ENCODE measurements at regions not wholly inside any gene's neighbourhood (a gene's known extent, or its start where the extent isn't known, plus 50 kb on each side); places are given as distances from the start of the nearest gene placed in this dataset.

DNA sequence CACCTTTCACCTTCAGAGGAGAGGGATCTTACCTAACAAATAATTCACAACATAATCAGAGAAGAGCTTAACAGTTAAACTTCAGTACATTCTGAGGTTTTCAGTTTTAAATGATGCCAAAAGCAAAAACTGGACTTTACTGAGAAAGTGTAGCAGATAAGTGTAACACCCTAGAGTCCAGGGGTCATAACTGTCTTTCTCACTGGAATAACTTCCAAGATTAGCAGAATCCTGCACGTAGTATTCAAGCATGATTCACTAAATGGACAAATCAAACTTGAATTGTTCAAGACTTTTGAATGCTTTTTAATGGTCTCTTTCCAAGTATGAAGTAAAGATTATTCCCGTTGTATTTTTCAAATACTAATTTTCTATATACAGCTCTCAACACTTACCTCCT is 180.1 kb upstream of the NREP start:
- Histone ChIP-seq H3K27ac (no peak overlapping the region), H3K4me1 (ENCODE audit: control insufficient read depth in 1 of 2, low read depth in 2 of 2) (peaks cover 0 to 13% of the 10 kb centered on the region in 2 donors), H3K36me3 (no peaks in the 10 kb centered on the region), H3K4me3 (no peak overlapping the region), H3K27me3 (replicated peaks; ENCODE audit: insufficient read depth) (no peaks in the 10 kb centered on the region), H3K9me3 (no peaks in the 10 kb centered on the region)
- DNase-seq (ENCODE audit: low spot score) (no peak), ATAC-seq (ENCODE audit: insufficient number of reproducible peaks, low FRiP score, low read depth) (no peak)
- TF ChIP-seq, protein P1, sequence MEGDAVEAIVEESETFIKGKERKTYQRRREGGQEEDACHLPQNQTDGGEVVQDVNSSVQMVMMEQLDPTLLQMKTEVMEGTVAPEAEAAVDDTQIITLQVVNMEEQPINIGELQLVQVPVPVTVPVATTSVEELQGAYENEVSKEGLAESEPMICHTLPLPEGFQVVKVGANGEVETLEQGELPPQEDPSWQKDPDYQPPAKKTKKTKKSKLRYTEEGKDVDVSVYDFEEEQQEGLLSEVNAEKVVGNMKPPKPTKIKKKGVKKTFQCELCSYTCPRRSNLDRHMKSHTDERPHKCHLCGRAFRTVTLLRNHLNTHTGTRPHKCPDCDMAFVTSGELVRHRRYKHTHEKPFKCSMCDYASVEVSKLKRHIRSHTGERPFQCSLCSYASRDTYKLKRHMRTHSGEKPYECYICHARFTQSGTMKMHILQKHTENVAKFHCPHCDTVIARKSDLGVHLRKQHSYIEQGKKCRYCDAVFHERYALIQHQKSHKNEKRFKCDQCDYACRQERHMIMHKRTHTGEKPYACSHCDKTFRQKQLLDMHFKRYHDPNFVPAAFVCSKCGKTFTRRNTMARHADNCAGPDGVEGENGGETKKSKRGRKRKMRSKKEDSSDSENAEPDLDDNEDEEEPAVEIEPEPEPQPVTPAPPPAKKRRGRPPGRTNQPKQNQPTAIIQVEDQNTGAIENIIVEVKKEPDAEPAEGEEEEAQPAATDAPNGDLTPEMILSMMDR (IDR thresholded peaks at IDR 0.05) = no peak

DNA sequence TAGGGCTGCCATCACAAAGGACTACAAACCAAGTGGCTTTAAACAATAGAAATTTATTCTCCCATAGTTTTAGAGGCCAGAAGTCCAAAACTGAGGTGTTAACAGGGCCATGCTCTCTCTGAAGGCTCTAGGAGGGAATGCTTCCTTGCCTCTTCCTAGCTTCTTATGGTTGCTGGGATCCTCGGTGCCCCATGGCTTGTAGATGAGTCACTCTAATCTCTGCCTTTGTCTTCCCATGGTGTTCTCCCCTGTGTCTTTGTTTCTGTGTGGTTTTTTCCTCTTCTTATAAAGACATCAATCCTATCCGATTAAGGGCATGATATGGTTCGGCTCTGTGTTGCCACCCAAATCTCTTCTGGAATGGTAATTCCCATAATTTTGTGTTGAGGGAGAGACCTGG is 178.8 kb upstream of the NREP start:
- Histone ChIP-seq H3K4me3 (no peak overlapping the region), H3K27ac (no peak overlapping the region), H3K27me3 (replicated peaks; ENCODE audit: insufficient read depth) (no peaks in the 10 kb centered on the region), H3K36me3 (no peaks in the 10 kb centered on the region), H3K4me1 (ENCODE audit: control insufficient read depth in 1 of 2, low read depth in 2 of 2) (peaks cover 0 to 13% of the 10 kb centered on the region in 2 donors), H3K9me3 (no peaks in the 10 kb centered on the region)
- DNase-seq (ENCODE audit: low spot score) (no peak), ATAC-seq (ENCODE audit: insufficient number of reproducible peaks, low FRiP score, low read depth) (no peak)
- TF ChIP-seq, protein P1 (IDR thresholded peaks at IDR 0.05) = no peak

DNA sequence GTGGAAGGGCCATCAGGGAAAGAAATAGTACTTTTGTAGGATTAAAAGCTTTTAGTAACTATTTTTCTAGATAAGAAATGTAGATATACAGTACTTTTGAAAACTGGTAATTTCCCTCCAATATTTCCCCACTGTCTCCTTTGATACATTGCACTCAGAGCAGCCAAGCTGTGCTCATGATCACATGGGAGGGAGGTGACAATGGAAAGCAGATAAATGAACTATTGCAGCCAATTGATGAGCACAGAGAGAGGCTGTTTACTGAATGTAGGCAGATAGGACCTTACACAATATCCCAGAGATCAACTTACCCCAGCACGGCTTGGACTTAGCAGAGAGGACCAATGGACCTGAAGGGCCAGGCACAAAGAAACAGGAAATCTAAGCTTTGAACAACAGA is 178.0 kb upstream of the NREP start:
- Histone ChIP-seq H3K27me3 (replicated peaks; ENCODE audit: insufficient read depth) (no peaks in the 10 kb centered on the region), H3K9me3 (no peaks in the 10 kb centered on the region), H3K4me3 (no peak overlapping the region), H3K36me3 (no peaks in the 10 kb centered on the region), H3K27ac (no peak overlapping the region), H3K4me1 (ENCODE audit: control insufficient read depth in 1 of 2, low read depth in 2 of 2) (peaks cover 0 to 13% of the 10 kb centered on the region in 2 donors)
- TF ChIP-seq, protein P1 (IDR thresholded peaks at IDR 0.05) = no peak
- DNase-seq (ENCODE audit: low spot score) (no peak), ATAC-seq (ENCODE audit: insufficient number of reproducible peaks, low FRiP score, low read depth) (no peak)

DNA sequence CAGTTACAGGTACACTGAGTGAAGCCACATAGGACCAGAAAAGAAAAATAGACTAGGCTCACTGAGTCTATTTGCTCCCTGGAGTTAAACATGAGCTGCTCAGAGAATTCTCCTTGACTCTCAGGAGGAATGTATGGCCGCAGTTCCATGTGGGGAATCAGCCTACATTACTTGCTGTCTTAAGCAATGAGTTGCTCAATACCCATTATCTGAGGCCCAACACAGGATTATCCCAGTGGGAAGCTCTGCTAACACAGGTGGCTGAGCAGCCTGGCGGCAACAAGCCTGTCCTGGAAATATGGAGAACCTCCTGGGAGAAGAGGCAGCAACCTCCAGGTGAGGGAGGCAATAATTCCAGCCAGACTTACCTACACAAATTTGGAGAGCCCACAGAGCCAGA is 177.5 kb upstream of the NREP start:
- DNase-seq (ENCODE audit: low spot score) (no peak), ATAC-seq (ENCODE audit: insufficient number of reproducible peaks, low FRiP score, low read depth) (no peak)
- H3K27me3 ChIP-seq (replicated peaks; ENCODE audit: insufficient read depth) = no peaks in the 10 kb centered on the region
- H3K9me3 ChIP-seq = no peaks in the 10 kb centered on the region
- no peak overlapping the region for H3K27ac ChIP-seq
- TF ChIP-seq, protein P1 (IDR thresholded peaks at IDR 0.05) = no peak
- H3K36me3 ChIP-seq = no peaks in the 10 kb centered on the region
- peaks cover 4 to 18% of the 10 kb centered on the region in 2 donors for H3K4me1 ChIP-seq (ENCODE audit: control insufficient read depth in 1 of 2, low read depth in 2 of 2)
- no peak overlapping the region for H3K4me3 ChIP-seq

DNA sequence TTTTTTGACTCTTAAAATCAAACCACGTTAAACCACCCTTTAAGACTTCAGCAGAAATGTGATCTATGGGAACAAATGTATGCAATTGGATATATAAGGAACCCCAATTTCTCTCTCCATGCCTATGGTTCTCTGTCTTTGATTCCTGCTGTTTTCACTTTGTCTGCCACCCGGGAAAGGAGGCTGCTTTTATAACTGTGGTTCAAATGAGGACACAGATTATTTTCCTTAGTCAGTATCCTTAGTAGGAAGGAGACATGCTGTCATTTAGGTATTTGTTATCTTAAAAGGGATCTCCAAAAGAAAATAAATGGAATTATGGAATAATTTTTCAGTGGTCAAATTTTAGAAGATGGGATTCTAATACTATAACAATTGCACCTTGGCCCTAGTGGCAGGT is 176.1 kb upstream of the NREP start:
- Histone ChIP-seq H3K27me3 (replicated peaks; ENCODE audit: insufficient read depth) (no peaks in the 10 kb centered on the region), H3K9me3 (no peaks in the 10 kb centered on the region), H3K36me3 (no peaks in the 10 kb centered on the region), H3K27ac (no peak overlapping the region), H3K4me1 (ENCODE audit: control insufficient read depth in 1 of 2, low read depth in 2 of 2) (peaks cover 6 to 20% of the 10 kb centered on the region in 2 donors), H3K4me3 (no peak overlapping the region)
- ATAC-seq (ENCODE audit: insufficient number of reproducible peaks, low FRiP score, low read depth) = no peak
- TF ChIP-seq, protein P1 (IDR thresholded peaks at IDR 0.05) = no peak
- no peak for DNase-seq (ENCODE audit: low spot score)

Measured in thoracic aorta (tissue), 2 donors.